ENCODE measurements at regions not wholly inside any gene's neighbourhood (a gene's known extent, or its start where the extent isn't known, plus 50 kb on each side); places are given as distances from the start of the nearest gene placed in this dataset.
"Not testable (repeated sequence)": the region's sequence is repeated elsewhere in the genome, so short reads cannot be mapped to it uniquely, and the experiment has no call there.

- DNase-seq = not testable (repeated sequence)
Measured at GRCh38 chr14:105623178-105623577, 96.8 kb downstream of the TMEM121 start.

GRCh38 chr14:105624346-105624745, 98.0 kb downstream of the TMEM121 start:
- not testable (repeated sequence) for DNase-seq

- DNase-seq = not testable (repeated sequence)
Measured at GRCh38 chr14:105624749-105625434, 98.5 kb downstream of the TMEM121 start.

GRCh38 chr14:105625448-105625847, 99.1 kb downstream of the TMEM121 start:
- not testable (repeated sequence) for DNase-seq

- not testable (repeated sequence) for DNase-seq
Measured at GRCh38 chr14:105626111-105626510, 99.7 kb downstream of the TMEM121 start.

- not testable (repeated sequence) for DNase-seq
Measured at GRCh38 chr14:105626651-105627050, 100.3 kb downstream of the TMEM121 start.

- DNase-seq = not testable (repeated sequence)
Measured at GRCh38 chr14:105627287-105627686, 100.9 kb downstream of the TMEM121 start.

GRCh38 chr14:105627701-105628100, 101.3 kb downstream of the TMEM121 start:
- DNase-seq = no peak

GRCh38 chr14:105628126-105628525, 101.7 kb downstream of the TMEM121 start:
- DNase-seq = not testable (repeated sequence)

- DNase-seq = not testable (repeated sequence)
Measured at GRCh38 chr14:105628531-105629067, 102.2 kb downstream of the TMEM121 start.

GRCh38 chr14:105629091-105629885, 102.9 kb downstream of the TMEM121 start:
- not testable (repeated sequence) for DNase-seq

GRCh38 chr14:105629886-105630215, 103.5 kb downstream of the TMEM121 start:
- DNase-seq = no peak

- DNase-seq = not testable (repeated sequence)
Measured at GRCh38 chr14:105630293-105630934, 104.0 kb downstream of the TMEM121 start.

- DNase-seq = not testable (repeated sequence)
Measured at GRCh38 chr14:105630935-105631779, 104.8 kb downstream of the TMEM121 start.

- no peak for DNase-seq
Measured at GRCh38 chr14:105632010-105632409, 105.6 kb downstream of the TMEM121 start.

- not testable (repeated sequence) for DNase-seq
Measured at GRCh38 chr14:105633596-105633995, 107.2 kb downstream of the TMEM121 start.

- DNase-seq = no peak
Measured at GRCh38 chr14:105635560-105635959, 109.2 kb downstream of the TMEM121 start.

- DNase-seq = not testable (repeated sequence)
Measured at GRCh38 chr14:105636021-105636420, 109.6 kb downstream of the TMEM121 start.

- DNase-seq = no peak
Measured at GRCh38 chr14:105636935-105637334, 110.6 kb downstream of the TMEM121 start.

- DNase-seq = not testable (repeated sequence)
Measured at GRCh38 chr14:105637345-105637744, 111.0 kb downstream of the TMEM121 start.

GRCh38 chr14:105639969-105640931, 113.9 kb downstream of the TMEM121 start:
- DNase-seq = not testable (repeated sequence)

All from effector CD8-positive, alpha-beta T cell (primary cell).